K562 (cell line): ENCODE measurements at regions not wholly inside any gene's neighbourhood (a gene's known extent, or its start where the extent isn't known, plus 50 kb on each side); places are given as distances from the start of the nearest gene placed in this dataset.

ENCODE experiments used
- PHB2 ChIP-seq: fragments of 450-650 bp; IDR thresholded peaks from 2 replicates; pipeline ENCODE4 v1.6.1; 2017; ENCODE audit warnings: low read depth
- SAP30 ChIP-seq: fragments of 200-600 bp; sonication (generic); IDR thresholded peaks from 2 replicates; pipeline ENCODE4 v1.6.1; 2012; ENCODE audit warnings: borderline replicate concordance, low read depth, mild to moderate bottlenecking, moderate library complexity, low read length, control low read depth, inconsistent platforms; ENCODE audit not compliant: insufficient read depth, poor library complexity, severe bottlenecking

DNA sequence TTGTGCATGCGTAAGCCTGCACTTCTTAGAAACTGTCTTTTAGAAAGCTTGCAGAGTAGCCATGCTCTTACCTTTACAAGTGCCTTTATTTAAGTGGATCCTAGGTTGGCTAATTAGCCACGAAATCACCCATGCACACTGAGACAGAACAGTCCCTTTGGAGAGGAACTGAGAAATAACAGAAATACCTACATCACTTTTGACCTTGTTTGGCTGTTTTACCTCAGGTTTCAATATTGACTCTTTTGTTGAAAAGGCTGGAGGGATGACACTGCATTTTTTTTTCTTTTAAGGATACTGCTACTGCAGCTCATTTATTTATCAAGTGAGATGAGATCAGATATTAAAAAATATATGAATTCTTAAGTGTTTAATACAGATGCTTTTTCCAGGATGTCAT, 155.6 kb upstream of the GOLIM4 start:
- no peak for TF ChIP-seq PHB2
- no peak for TF ChIP-seq SAP30
